HG02623 (cell line): ENCODE measurements at regions not wholly inside any gene's neighbourhood (a gene's known extent, or its start where the extent isn't known, plus 50 kb on each side); places are given as distances from the start of the nearest gene placed in this dataset.
"Not testable (repeated sequence)": the region's sequence is repeated elsewhere in the genome, so short reads cannot be mapped to it uniquely, and the experiment has no call there.

Source experiments
- ATAC-seq: cut with Tn5 transposase; IDR thresholded peaks from one replicate; pipeline ENCODE4 v1.9.1; 2021; ENCODE audit warnings: moderate library complexity; ENCODE audit not compliant: unreplicated experiment

GRCh38 chr12:42741771-42742510 is 152.4 kb upstream of the PRICKLE1 start:
- no peak for ATAC-seq

- no peak for ATAC-seq
Measured at GRCh38 chr12:42741091-42741490, 151.5 kb upstream of the PRICKLE1 start.

DNA sequence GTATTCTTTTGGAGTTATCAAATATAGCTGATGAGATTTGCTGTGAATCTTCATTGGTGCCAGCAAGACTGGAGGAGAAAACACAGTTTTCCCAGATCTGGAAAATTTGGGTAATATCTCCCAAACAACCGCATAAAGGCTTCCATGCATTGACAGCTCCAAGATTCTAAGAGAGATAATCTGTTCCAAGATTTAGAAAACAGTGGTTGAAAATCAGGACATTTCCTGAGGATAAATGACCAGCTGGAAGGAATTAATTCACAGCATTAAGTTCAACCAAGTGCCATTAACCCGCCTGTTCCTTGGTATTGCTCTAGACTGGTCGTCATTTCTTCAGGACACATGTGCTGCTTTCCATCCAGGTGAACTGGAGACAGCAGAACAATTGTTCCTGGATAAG is 147.9 kb upstream of the PRICKLE1 start:
- ATAC-seq: no peak

- no peak for ATAC-seq
Measured at GRCh38 chr12:42735861-42736361, 146.4 kb upstream of the PRICKLE1 start.

DNA sequence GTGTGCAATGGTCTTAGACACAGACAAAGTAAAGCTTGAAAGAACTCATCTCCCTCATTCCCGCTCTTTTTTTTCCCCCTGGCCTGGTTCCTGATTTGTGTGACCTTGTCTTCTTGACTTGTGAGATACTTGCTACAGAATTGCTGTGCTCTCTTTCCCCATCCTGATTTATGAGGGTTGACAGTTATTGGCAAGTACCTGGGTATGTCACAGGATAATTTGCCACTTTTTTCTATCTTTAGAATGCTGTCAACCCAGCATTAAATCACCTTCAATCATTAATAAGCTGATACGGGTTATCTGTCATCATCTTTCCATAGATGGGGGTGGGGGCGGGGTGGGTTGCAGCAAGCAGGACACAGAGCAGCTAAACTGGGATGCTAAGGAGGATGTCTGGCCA is 144.4 kb upstream of the PRICKLE1 start:
- no peak for ATAC-seq

GRCh38 chr12:42732908-42733411 is 143.4 kb upstream of the PRICKLE1 start:
- ATAC-seq: no peak

DNA sequence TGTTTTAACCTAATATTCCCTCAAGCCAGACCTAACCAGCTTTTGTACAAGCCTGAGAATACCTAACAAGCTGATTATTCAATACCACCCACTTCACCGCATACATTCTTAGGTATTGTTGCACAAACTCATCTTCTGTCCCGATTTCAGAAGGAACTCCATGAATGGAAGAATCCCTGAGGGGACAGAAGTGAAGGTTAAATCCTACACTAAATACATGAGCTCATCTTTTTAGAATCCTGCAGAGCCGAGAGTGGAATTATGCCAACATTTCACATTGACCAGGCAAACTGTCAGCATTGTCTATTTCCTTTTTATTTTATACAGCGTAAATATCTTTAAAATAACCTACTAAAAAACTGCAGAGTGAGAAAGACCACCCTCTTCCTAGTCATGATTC is 140.7 kb upstream of the PRICKLE1 start:
- ATAC-seq: no peak

DNA sequence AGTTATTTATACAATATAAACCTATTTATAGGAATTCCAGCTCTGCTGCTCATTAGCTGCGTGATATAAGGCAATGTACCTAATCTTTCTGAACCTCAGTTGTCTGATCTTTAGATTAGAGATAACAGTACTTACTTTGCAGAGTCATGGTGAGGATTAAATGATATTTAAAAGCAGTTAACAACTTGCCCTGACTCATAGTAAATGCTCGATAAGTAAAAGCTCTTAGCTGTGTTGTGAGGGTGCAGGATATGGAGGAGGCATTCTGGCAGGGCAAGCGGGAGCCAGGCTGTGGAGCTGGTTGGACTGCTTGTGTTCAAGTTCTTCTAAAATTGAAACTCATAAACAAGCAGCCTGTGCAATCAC is 140.0 kb upstream of the PRICKLE1 start:
- no peak for ATAC-seq

DNA sequence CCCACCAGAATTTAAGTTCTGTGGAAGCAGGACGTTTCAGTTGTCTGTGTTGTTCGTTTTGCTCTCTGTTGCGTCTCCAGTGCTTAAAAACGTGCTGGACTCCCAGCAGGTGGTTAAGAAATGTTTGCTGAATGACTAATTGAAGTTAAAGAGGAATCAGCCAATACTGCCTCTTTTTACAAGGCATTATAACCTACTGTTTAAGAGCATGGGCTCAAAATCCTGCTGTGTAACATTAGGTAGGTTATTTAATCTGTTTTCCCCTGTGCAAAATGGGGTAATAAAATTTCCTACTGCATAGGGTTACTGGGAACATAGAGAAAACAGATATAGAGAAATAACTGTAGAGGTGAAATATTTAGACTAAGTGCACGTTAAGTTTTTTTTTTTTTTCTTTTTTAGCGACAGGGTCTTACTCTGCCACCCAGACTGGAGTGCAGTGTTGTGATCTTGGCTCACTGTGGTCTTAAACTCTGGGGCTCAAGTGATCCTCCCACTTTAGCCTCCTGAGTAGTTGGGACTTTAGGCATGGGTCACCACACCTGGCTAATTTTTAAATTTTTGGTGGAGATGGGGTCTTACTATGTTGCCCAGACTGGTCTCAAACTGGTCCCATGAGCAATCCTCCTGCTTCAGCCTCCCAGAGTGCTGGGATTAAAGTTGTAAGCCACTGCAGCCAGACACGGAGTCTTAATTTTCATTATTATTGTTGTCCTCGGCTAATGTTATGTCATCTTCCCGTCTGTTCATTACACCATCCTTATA is 139.4 kb upstream of the PRICKLE1 start:
- ATAC-seq: no peak

GRCh38 chr12:42728287-42728686 is 138.7 kb upstream of the PRICKLE1 start:
- ATAC-seq: no peak

DNA sequence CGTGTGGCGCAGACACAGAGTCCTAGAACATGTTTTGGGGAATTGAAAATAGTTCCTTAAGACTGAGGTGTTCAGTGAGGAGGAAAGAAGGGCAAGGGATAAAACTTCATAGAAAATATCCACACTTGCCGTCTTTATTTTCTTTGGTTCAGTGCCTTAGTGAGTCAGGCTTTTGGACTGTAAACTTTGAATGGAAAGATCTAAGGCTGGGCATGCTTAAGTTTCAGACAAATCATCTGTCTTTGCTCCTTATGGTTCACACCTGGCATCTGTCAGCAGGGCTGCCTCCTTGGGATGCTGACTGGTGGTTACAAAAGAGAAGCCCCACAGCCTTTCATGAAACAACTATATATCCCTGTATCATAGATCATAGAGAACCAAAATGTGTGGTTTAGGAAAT is 136.3 kb upstream of the PRICKLE1 start:
- ATAC-seq: no peak

GRCh38 chr12:42716491-42716891 is 126.9 kb upstream of the PRICKLE1 start:
- no peak for ATAC-seq

DNA sequence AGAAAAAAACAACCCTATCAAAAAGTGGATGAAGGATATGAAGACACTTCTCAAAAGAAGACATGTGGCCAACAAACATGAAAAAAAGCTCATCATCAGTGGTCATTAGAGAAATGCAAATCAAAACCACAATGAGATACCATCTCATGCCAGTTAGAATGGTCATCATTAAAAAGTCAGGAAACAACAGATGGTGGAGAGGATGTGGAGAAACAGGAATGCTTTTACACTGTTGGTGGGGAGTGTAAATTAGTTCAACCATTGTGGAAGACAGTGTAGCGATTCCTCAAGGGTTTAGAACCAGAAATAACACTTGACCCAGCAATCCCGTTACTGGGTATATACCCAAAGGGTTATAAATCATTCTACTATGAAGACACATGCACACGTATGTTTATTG is 124.0 kb upstream of the PRICKLE1 start:
- ATAC-seq: not testable (repeated sequence)

- ATAC-seq: not testable (repeated sequence)
Measured at GRCh38 chr12:42708374-42708773, 118.8 kb upstream of the PRICKLE1 start.

- ATAC-seq: no peak
Measured at GRCh38 chr12:42707312-42708226, 118.0 kb upstream of the PRICKLE1 start.

- no peak for ATAC-seq
Measured at GRCh38 chr12:42706321-42706720, 116.8 kb upstream of the PRICKLE1 start.

- no peak for ATAC-seq
Measured at GRCh38 chr12:42705863-42706262, 116.3 kb upstream of the PRICKLE1 start.

DNA sequence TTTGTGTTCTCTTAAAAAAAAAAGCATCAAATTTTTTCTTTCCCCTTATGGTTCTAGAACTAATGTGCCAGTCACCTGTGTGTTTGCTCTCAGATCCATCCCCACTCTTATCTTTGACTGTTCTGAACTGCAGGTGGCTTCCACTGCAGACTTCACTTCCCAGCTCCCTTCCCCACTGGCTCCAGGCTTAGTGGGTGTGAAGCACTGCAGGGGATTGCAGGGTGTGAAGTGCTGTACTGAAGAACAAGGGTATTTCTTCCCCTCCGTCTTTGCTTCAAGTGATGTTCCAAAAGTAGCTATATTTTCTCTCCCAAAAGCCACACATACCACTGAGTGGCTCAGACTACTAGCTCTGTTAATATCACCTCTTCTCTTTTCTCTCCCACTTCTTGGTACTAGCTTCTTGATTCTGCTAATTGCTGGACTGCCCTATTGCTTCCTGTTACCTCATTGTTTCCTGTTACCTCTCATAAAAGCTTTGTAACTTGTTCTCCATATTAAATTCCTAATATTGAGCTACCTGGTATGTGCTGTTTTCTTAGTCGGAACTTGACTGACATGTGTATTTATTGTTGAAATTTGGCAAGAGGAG is 115.4 kb upstream of the PRICKLE1 start:
- no peak for ATAC-seq

DNA sequence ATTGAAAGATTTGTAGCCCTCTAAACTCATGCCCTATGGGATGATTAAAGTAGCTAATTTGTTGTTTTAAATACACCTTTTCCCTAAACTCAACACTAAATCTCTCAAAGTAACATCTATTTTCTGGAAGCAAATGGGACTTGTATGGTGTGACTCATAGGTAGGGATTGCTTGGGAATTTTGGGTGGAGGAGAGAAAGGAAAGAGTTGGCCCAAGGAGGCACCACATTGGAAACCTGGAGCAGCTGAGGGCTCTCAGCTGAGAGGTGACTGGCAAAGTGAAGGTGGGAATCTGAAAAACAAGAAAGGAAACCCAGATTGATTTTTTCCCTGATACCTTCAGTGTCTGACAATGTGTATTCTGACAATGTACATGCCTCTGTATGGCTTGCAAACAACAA is 114.8 kb upstream of the PRICKLE1 start:
- no peak for ATAC-seq

- no peak for ATAC-seq
Measured at GRCh38 chr12:42701084-42701483, 111.5 kb upstream of the PRICKLE1 start.

- no peak for ATAC-seq
Measured at GRCh38 chr12:42698213-42698612, 108.7 kb upstream of the PRICKLE1 start.
